ENCODE measurements at regions not wholly inside any gene's neighbourhood (a gene's known extent, or its start where the extent isn't known, plus 50 kb on each side); places are given as distances from the start of the nearest gene placed in this dataset.

- no peak for TF ChIP-seq CTCF (IDR thresholded peaks at IDR 0.05)
- TF ChIP-seq POLR2A (IDR thresholded peaks at IDR 0.05; ENCODE audit: low read depth) = no peak
- TF ChIP-seq EP300 (IDR thresholded peaks at IDR 0.05) = no peak
- TF ChIP-seq POLR2AphosphoS5 (IDR thresholded peaks at IDR 0.05) = no peak
Measured at GRCh38 chr5:109532773-109533364, 123.1 kb upstream of the PJA2 start.
